ENCODE measurements at regions not wholly inside any gene's neighbourhood (a gene's known extent, or its start where the extent isn't known, plus 50 kb on each side); places are given as distances from the start of the nearest gene placed in this dataset.

- TF ChIP-seq CTCF (IDR thresholded peaks at IDR 0.05; ENCODE audit: borderline replicate concordance, insufficient read depth, low read depth, low read length) = no peak
- no peak overlapping the region for H3K4me3 ChIP-seq (ENCODE audit: low read depth, low read length)
Observed at GRCh38 chr6:47375426-47375825, 65.7 kb upstream of the TNFRSF21 start.

DNA sequence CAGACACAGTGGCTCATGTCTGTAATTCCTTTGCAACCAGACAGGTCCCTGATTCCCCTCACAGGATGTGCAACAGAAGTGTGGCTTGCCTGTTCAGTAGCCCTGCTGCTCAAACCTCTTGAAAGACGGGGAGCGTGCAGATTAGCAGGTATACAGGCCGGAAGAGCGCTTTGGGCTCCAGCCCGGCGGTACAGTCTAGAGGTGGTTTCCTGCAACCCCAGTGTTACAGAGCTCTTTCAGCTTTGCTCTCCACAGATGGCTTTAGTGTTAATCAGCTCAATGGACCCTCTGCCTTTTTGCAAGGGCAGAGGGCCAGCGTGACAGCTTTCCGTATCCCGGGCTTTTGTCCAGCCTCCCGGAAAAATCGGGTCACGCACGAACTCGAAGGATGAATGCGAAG, 67.2 kb upstream of the TNFRSF21 start:
- TF ChIP-seq CTCF (IDR thresholded peaks at IDR 0.05; ENCODE audit: borderline replicate concordance, insufficient read depth, low read depth, low read length) = no peak
- no peak overlapping the region for H3K4me3 ChIP-seq (ENCODE audit: low read depth, low read length)

DNA sequence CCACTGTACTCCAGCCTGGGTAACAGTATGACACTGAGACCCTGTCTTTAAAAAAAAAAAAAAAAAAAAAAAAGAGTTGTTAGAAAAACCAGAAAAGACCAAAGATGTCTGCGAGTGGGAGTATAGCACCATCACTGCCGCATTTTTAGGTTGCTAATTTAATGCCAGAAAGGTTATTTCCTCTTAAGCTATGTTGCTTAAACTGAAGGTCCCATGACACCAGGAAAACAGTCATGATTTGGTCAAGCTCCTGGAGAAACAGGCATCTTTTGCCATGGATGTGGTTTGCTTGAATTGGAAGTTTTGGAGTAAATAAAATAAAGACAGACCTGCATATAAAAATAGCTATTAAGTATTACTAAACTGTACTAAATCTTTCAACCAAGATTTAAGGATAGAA, 68.3 kb upstream of the TNFRSF21 start:
- H3K4me3 ChIP-seq (ENCODE audit: low read depth, low read length) = no peak overlapping the region
- no peak for TF ChIP-seq CTCF (IDR thresholded peaks at IDR 0.05; ENCODE audit: borderline replicate concordance, insufficient read depth, low read depth, low read length)

DNA sequence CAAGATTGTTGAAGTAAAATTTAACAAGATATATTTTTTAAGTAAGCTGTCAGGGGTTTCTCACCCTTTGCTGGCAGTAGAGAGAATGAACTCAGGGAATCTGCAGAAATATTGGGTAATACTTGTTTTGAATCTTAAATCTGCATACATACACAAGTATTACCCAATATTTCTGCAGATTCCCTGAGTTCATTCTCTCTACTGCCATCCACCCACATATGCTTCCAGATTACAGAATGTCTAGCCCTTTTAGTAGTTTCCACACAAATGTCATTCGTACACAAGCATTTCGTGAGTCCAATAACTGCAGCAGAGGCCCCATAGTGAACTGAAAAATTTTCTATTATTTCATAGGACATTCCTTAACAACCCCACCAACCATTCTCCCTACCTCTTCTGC, 69.6 kb upstream of the TNFRSF21 start:
- no peak for TF ChIP-seq CTCF (IDR thresholded peaks at IDR 0.05; ENCODE audit: borderline replicate concordance, insufficient read depth, low read depth, low read length)
- H3K4me3 ChIP-seq (ENCODE audit: low read depth, low read length) = no peak overlapping the region

- TF ChIP-seq CTCF (IDR thresholded peaks at IDR 0.05; ENCODE audit: borderline replicate concordance, insufficient read depth, low read depth, low read length) = no peak
- no peak overlapping the region for H3K4me3 ChIP-seq (ENCODE audit: low read depth, low read length)
Observed at GRCh38 chr6:47380251-47380650, 70.5 kb upstream of the TNFRSF21 start.

DNA sequence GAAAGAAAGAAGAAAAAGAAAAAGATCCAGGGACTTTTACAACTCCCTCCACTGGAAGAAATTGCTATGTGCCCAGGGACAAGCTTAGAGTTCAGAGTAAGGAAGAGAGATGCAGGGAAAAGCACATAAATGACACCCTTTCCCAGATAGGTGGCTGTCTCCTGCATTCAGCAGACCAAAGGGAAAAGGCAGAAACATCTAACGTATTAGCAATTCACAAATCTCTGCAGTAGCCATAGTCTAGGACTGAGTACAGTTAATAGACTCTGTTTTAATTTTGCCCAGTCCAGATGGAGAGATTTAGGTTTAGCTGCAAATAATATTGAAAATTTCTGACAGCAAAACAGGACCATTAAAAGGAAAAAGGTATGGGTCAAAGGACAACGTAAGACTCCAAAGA, 71.3 kb upstream of the TNFRSF21 start:
- TF ChIP-seq CTCF (IDR thresholded peaks at IDR 0.05; ENCODE audit: borderline replicate concordance, insufficient read depth, low read depth, low read length) = no peak
- H3K4me3 ChIP-seq (ENCODE audit: low read depth, low read length) = no peak overlapping the region

- no peak for TF ChIP-seq CTCF (IDR thresholded peaks at IDR 0.05; ENCODE audit: borderline replicate concordance, insufficient read depth, low read depth, low read length)
- H3K4me3 ChIP-seq (ENCODE audit: low read depth, low read length) = no peak overlapping the region
Observed at GRCh38 chr6:47383360-47383759, 73.7 kb upstream of the TNFRSF21 start.

Data from GM12875 (cell line).